Muscle layer of colon (tissue), 2 donors: ENCODE measurements at regions not wholly inside any gene's neighbourhood (a gene's known extent, or its start where the extent isn't known, plus 50 kb on each side); places are given as distances from the start of the nearest gene placed in this dataset.

Experiments used
- H3K27ac ChIP-seq: one replicate; pipeline ENCODE4 v1.7.0; 2013; ENCODE audit warnings: low read depth, mild to moderate bottlenecking, low read length, moderate library complexity
- H3K27me3 ChIP-seq, 2 donors: one replicate each; pipeline ENCODE4 v1.7.0; 2013; ENCODE audit warnings: low read length in 2 of 2, mild to moderate bottlenecking in 2 of 2; ENCODE audit not compliant: insufficient read depth in 2 of 2, control insufficient read depth in 1 of 2
- H3K36me3 ChIP-seq: one replicate; pipeline ENCODE4 v1.7.0; 2013; ENCODE audit warnings: mild to moderate bottlenecking, low read length; ENCODE audit not compliant: insufficient read depth
- H3K4me1 ChIP-seq: one replicate; pipeline ENCODE4 v1.7.0; 2013; ENCODE audit warnings: mild to moderate bottlenecking, low read length; ENCODE audit not compliant: insufficient read depth
- H3K4me3 ChIP-seq, 2 donors: one replicate each; pipeline ENCODE4 v1.7.0; 2013; ENCODE audit warnings: low read length in 2 of 2, low read depth in 1 of 2, mild to moderate bottlenecking in 1 of 2, moderate library complexity in 1 of 2
- H3K9ac ChIP-seq: one replicate; pipeline ENCODE4 v1.7.0; 2013; ENCODE audit warnings: low read length
- H3K9me3 ChIP-seq: one replicate; pipeline ENCODE4 v1.7.0; 2013; ENCODE audit warnings: mild to moderate bottlenecking, low read length
- donor health status: abdominal sarcoma.
- donor health status: Adenocarcinoma of cecum.

DNA sequence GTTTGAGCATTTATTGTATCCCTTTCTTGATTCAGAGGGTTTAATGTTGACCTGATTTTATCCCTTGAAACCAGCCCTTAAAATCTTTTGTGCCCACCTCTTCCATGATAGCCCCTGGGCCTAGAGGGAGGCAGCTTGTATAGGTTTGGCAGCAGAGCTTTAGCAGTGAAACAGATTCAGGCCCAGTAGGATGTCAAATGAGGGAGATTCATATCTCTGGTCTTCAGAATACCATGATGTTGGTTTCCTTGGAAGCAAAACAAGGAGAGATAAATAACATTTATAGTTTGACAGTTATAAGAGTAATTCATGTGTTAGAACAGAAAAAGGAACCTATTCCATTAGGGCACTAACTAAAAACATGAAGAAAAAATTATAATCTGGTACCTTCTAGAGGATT is 649.2 kb downstream of the METTL4 start:
- Histone ChIP-seq H3K9ac (no peak overlapping the region), H3K4me3 (no peak overlapping the region), H3K27me3 (no peaks in the 10 kb centered on the region), H3K4me1 (no peaks in the 10 kb centered on the region), H3K9me3 (no peaks in the 10 kb centered on the region), H3K27ac (no peak overlapping the region), H3K36me3 (no peaks in the 10 kb centered on the region)

DNA sequence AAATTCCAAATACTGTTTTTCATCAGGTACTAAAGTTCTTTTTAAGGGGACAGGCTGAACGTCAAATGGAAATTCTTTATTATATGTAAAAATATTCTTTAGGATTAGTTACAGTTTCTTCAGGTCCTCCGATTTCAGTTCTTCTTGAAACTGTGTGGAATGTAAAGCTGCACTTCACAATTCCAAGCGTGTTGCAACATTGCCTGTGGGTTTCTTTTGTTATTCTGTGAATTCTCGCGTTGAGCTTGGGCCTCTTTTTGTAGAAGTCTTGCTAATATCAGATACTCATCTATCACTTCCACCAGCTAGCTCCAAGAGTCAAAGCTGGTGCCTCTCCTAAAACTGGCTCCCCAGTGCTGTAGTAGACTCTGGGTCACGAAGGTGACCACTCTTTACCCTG is 642.6 kb downstream of the METTL4 start:
- no peaks in the 10 kb centered on the region for H3K9me3 ChIP-seq
- no peak overlapping the region for H3K9ac ChIP-seq
- H3K36me3 ChIP-seq = no peaks in the 10 kb centered on the region
- no peaks in the 10 kb centered on the region for H3K4me1 ChIP-seq
- H3K27me3 ChIP-seq = no peaks in the 10 kb centered on the region
- no peak overlapping the region for H3K4me3 ChIP-seq
- no peak overlapping the region for H3K27ac ChIP-seq

DNA sequence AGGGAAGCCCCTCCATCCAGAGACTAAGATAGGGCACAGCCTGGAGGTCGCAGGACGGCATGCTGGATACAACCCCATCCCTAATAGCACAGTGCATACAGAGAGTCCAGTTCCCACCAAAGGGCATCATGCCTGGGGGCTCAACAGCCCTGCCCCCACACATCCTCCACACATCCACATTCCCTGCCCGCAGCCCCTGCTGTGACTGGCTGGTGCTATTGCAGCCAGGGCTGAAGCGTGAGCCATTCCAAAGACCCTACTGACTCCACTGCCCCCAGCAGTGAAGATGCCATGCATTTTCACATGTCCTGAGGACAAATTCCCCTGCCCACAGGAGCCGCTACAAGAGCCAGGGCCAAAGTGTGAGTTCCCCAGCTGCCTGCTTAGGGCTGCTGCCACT is 641.6 kb downstream of the METTL4 start:
- no peak overlapping the region for H3K4me3 ChIP-seq
- H3K27me3 ChIP-seq = no peaks in the 10 kb centered on the region
- no peaks in the 10 kb centered on the region for H3K4me1 ChIP-seq
- H3K36me3 ChIP-seq = no peaks in the 10 kb centered on the region
- H3K9ac ChIP-seq = no peak overlapping the region
- H3K9me3 ChIP-seq = no peaks in the 10 kb centered on the region
- no peak overlapping the region for H3K27ac ChIP-seq

DNA sequence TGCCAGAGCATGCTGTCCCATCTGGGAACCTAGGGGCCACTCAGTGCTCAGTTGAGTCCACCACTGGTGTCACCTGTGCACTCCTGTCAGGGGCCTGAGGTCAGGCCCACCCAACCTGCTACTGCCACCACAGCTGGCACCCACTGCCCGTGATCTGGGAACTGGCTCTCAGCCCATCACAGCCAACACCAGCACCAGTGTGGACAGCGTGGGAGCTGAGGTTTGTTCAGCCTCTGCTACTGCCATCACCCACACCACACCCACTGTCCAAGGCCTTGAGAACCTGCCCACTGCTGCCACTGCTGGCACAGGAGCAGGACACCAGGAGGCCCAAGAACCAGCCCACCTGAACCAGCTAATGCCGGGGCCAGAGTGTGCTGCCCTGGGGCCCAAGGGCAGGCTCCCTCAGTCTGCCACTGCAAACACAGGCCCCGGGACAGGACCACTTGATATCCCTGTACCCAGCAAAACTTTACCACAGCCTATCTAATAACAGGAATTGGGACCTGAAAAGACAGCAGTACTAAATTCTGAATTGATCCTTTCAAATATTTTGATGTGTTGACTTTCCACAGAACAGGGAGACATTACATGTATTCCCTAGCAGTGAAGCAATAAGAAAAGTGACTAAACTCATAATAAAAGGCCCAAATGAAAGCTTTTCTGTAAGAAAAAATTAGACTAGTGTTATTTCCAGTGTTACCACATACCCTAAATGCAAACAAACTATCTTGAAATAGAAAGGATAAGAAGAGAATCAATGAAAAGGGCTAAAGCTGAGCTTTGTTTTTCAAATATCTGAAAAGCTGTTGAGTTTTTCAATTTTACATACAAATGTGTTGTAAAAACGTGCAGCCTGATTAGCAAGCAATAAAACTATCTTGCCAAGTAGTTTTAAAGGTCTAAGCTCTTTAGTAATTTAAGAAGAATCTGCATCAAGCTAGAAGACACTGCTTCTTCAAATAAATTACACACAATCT is 640.7 kb downstream of the METTL4 start:
- Histone ChIP-seq H3K36me3 (no peaks in the 10 kb centered on the region), H3K9ac (no peak overlapping the region), H3K27ac (no peak overlapping the region), H3K4me1 (no peaks in the 10 kb centered on the region), H3K9me3 (no peaks in the 10 kb centered on the region), H3K4me3 (no peak overlapping the region), H3K27me3 (no peaks in the 10 kb centered on the region)

DNA sequence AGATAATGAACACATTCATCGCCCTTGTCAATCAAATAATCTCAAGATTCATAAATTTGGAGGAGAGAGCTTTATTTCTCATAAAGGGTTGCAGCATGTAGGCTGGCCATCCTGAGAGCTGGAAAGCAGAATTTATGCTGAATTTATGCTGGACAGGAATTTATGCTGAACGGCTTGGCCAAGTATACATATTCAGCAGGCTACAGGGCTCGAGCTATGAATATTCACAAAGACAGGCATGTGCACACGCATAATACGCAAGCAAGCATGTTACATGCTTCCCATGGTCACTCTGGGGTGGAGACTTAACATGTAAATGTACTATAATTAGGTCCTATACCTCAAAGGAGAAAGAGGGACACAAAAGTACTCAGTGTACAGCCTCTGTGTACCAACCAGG is 618.8 kb downstream of the METTL4 start:
- H3K4me3 ChIP-seq = no peak overlapping the region
- H3K9me3 ChIP-seq = no peaks in the 10 kb centered on the region
- H3K4me1 ChIP-seq = no peaks in the 10 kb centered on the region
- H3K9ac ChIP-seq = no peak overlapping the region
- H3K36me3 ChIP-seq = no peaks in the 10 kb centered on the region
- H3K27me3 ChIP-seq = no peaks in the 10 kb centered on the region
- H3K27ac ChIP-seq = no peak overlapping the region

DNA sequence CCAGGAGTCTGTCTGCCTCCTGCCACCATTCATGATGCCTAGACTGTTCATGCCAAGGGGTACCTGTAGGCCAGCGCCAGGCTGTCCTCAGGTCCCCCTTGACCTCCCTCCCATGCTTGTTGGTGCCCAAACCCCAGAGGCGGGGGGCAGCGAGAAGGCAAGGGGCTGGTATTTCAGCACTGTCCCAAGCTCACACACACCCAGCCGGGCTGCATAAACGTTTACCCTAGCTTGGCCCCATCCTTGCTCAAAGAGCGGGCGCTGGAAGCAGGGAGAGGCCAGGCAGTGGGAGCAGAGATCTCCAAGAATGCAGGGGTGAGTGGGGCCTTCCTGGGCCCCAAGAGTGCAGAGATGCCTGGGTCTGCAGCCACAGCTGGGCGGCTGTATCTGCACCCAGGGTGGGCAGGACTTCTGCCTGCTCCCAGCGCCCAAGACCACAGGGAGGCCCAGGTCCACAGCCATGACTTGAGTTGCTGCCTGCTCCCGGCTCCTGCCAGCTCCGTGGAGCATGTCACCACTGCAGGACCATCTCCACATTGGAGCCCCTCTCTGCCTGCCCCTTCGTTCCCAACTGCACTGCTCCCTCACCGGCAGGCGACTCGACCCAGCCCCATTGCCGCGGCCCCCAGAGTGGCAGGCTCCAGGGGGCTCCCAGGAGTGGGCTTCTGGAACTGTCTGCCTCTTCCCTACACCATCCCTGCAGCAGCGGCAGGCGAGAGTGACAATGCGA is 616.6 kb downstream of the METTL4 start:
- no peak overlapping the region for H3K27ac ChIP-seq
- H3K4me3 ChIP-seq = no peak overlapping the region
- no peak overlapping the region for H3K9ac ChIP-seq
- H3K9me3 ChIP-seq = no peaks in the 10 kb centered on the region
- H3K36me3 ChIP-seq = no peaks in the 10 kb centered on the region
- H3K27me3 ChIP-seq = no peaks in the 10 kb centered on the region
- no peaks in the 10 kb centered on the region for H3K4me1 ChIP-seq

DNA sequence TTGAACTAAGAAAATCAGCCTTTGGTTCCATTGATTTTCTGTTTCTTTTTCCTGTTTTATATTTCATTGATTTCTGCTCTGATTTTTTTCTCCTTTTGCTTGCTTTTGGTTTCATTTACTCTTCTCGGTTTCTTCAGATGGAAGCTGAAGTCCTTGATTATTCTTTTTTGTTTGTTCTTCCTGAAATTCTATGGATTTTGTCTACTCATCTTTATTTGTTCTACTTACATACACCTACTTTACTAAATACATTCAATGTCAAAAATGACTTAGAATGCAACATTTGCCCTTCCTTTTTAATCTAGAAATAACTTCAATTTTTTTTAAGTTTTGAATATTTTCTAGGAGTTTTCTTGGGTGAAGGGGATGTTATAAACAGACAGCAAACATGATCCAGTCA is 612.5 kb downstream of the METTL4 start:
- H3K27me3 ChIP-seq = no peaks in the 10 kb centered on the region
- no peaks in the 10 kb centered on the region for H3K4me1 ChIP-seq
- no peak overlapping the region for H3K9ac ChIP-seq

DNA sequence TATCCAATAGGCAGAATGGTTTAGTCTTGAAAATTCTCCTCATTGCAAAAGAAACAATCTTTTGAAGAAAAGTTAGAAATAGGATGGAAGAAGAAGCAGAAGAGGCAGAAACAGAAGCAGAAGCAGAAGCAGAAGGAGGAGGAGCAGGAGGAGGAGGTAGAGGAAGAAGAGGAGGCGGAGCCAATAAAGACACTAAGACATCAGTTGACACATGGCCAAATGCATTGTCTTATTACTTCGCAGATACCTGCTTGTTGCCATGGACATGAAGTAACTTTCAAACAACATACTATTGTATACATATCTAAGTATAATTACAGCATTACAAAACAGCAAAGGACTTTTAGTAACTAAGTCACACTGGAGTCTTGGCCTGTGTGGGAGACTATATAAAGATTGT is 606.3 kb downstream of the METTL4 start:
- no peak overlapping the region for H3K9ac ChIP-seq
- no peaks in the 10 kb centered on the region for H3K36me3 ChIP-seq
- no peaks in the 10 kb centered on the region for H3K9me3 ChIP-seq
- H3K4me3 ChIP-seq = no peak overlapping the region
- H3K27ac ChIP-seq = no peak overlapping the region
- H3K4me1 ChIP-seq = no peaks in the 10 kb centered on the region
- no peaks in the 10 kb centered on the region for H3K27me3 ChIP-seq

More for the DNA sequence above, 612.5 kb downstream of the METTL4 start:
- no peak overlapping the region for H3K27ac ChIP-seq
- H3K4me3 ChIP-seq = no peak overlapping the region
- no peaks in the 10 kb centered on the region for H3K36me3 ChIP-seq
- H3K9me3 ChIP-seq = no peaks in the 10 kb centered on the region

DNA sequence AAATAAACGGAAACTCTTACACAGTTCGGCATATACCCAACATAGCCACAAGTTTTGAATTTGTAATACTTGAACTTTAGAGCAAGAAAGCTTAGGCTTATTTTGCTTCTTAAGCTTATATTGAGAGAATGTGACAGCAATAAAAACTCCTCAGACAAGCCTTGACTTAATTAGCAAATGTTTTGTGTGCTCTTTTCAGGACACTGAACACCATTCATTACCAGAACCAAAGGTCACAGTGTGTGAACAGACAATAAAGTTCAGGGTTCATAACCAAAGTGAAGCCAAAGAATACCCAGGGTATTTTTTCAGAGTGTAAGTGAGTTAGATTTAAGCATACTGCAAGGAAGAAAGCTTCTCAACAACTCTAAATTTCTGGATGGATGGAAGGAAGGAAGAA is 605.8 kb downstream of the METTL4 start:
- Histone ChIP-seq H3K27me3 (no peaks in the 10 kb centered on the region), H3K9ac (no peak overlapping the region), H3K4me1 (no peaks in the 10 kb centered on the region), H3K9me3 (no peaks in the 10 kb centered on the region), H3K27ac (no peak overlapping the region), H3K36me3 (no peaks in the 10 kb centered on the region), H3K4me3 (no peak overlapping the region)

DNA sequence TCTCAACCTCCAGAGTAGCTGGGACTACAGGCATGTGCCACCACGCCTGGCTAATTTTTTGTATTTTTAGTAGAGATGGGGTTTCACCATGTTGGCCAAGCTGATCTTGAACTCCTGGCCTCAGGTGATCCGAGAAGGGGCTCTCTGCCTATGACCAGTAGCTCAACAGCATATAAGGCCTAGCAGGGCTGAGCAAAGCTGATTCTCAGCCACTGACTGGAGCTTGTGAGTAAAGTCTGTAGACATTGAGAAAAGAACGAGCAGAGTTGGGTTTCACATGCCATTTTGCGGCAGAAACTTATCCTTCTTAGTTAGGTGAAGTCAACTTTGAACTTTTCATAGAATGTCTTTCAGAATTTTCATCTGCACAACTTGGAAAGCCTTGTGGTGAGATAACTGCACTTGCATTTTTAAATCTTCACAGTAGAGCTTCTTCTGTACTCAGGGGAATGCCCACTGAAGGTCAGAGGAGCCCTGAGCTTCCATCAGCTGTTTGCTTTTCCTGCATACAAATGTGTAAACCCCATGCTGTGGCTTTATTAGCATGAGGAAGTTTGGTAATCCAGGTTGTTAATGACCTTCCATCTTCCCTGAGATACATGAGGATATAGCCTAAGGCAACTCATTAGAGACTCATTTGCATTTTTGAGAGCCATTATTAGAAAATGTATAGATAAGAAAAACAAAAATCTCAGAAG is 602.4 kb downstream of the METTL4 start:
- no peak overlapping the region for H3K4me3 ChIP-seq
- no peak overlapping the region for H3K9ac ChIP-seq
- H3K36me3 ChIP-seq = no peaks in the 10 kb centered on the region
- H3K27me3 ChIP-seq = no peaks in the 10 kb centered on the region
- H3K4me1 ChIP-seq = no peaks in the 10 kb centered on the region
- H3K27ac ChIP-seq = no peak overlapping the region
- no peaks in the 10 kb centered on the region for H3K9me3 ChIP-seq

DNA sequence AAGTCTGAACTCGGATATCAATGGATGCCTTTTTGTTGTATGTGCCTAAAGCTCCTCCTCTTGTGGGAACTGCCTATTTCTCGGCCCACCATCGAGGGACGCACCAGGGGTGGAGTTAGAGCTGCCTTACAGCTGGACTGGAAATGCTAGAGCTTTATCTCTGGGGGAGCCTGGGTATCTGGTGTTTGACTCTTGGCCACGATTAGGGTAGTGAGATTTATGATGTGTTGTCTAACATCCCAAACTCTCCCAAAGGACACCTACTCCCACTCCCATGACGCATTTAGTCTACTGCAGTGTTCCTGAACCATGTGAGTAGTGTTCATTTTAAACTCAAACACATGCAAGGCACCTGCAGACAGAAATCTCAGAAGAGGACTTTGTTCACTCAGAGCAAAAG is 594.8 kb downstream of the METTL4 start:
- Histone ChIP-seq H3K9ac (no peak overlapping the region), H3K27ac (no peak overlapping the region), H3K4me1 (no peaks in the 10 kb centered on the region), H3K27me3 (no peaks in the 10 kb centered on the region), H3K36me3 (no peaks in the 10 kb centered on the region), H3K9me3 (no peaks in the 10 kb centered on the region), H3K4me3 (no peak overlapping the region)
